HCT116 (cell line): ENCODE measurements at regions not wholly inside any gene's neighbourhood (a gene's known extent, or its start where the extent isn't known, plus 50 kb on each side); places are given as distances from the start of the nearest gene placed in this dataset.

Source experiments
- ATAC-seq: fragments of 200-7000 bp; cut with Tn5 transposase; 2 replicates; pipeline ENCODE4 v1.9.1; 2020; ENCODE audit warnings: mild to moderate bottlenecking, moderate library complexity
- BruUV-seq: library from RNA; stranded (reverse); fragments of 400-500 nt; replicated peaks from 2 replicates; lab custom pipeline; 2021; lab: Mats Ljungman, UMichigan
- CTCF ChIA-PET: fragments of 300-600 bp; sonication (Branson Sonifier 250); formaldehyde crosslinking; loops from one replicate; lab custom pipeline; 2021; ENCODE audit warnings: antibody characterized with exemption; lab: Charles Lee
- POLR2A ChIA-PET: fragments of 300-600, 350-600 bp; sonication (Branson Sonifier 250); formaldehyde crosslinking; loops from one replicate; lab custom pipeline; 2021; ENCODE audit warnings: antibody characterized with exemption; lab: Charles Lee
- RAD21 ChIA-PET, 2 experiments: fragments of 300-600 bp; sonication (Branson Sonifier 250); formaldehyde crosslinking; loops; one replicate each; lab custom pipeline; 2023; ENCODE audit warnings: low total read pairs in 2 of 2; ENCODE audit not compliant: uncharacterized antibody in 2 of 2, unreplicated experiment in 2 of 2, low non-redundant PET in 1 of 2; lab: Charles Lee
- DNase-seq: peaks from one replicate; pipeline ENCODE4 v3.0.0-alpha.2; 2010; ENCODE audit warnings: low read depth, low spot score
- H2AFZ ChIP-seq: fragments of 200-600 bp; shearing (Covaris generic), sonication (generic); 2 replicates; pipeline ENCODE4 v1.6.1; 2017; ENCODE audit warnings: low read depth, mixed run types, mixed read lengths, antibody characterized with exemption, low read length; ENCODE audit not compliant: poor library complexity, severe bottlenecking
- H3K27ac ChIP-seq: 2 replicates; pipeline ENCODE4 v1.5.1; 2012; ENCODE audit warnings: low read depth, low read length
- H3K27me3 ChIP-seq: fragments of 200-600 bp; sonication (generic); 2 replicates; pipeline ENCODE4 v1.6.1; 2016; ENCODE audit warnings: mixed run types, low read length, mixed read lengths; ENCODE audit not compliant: insufficient read depth
- H3K36me3 ChIP-seq, 2 experiments: fragments of 200-500 bp in 1 of 2; fragments of 200-600 bp in 1 of 2; sonication (Bioruptor generic) in 1 of 2; sonication (generic) in 1 of 2; 2 replicates each; pipeline versions ENCODE4 v1.5.1 to v1.6.1; 2014 to 2016; ENCODE audit warnings: low read length in 2 of 2, inconsistent platforms in 1 of 2, mixed read lengths in 1 of 2, mixed run types in 1 of 2; ENCODE audit not compliant: insufficient read depth in 2 of 2, control insufficient read depth in 1 of 2
- H3K4me1 ChIP-seq, 2 experiments: fragments of 200-600 bp in 1 of 2; sonication (generic) in 1 of 2; 2 replicates each; pipeline versions ENCODE4 v1.5.1 to v1.6.1; 2012 to 2017; ENCODE audit warnings: low read length in 2 of 2, inconsistent platforms in 1 of 2, mild to moderate bottlenecking in 1 of 2, mixed read lengths in 1 of 2, mixed run types in 1 of 2, moderate library complexity in 1 of 2; ENCODE audit not compliant: insufficient read depth in 2 of 2, control insufficient read depth in 1 of 2
- H3K4me2 ChIP-seq: fragments of 200-600 bp; sonication (generic); 2 replicates; pipeline ENCODE4 v1.6.1; 2017; ENCODE audit warnings: mixed run types, low read length, mixed read lengths
- H3K4me3 ChIP-seq, 2 experiments: fragments of 200-600 bp in 1 of 2; sonication (generic) in 1 of 2; replicated peaks in 1 of 2; 2 replicates each; pipeline ENCODE4 v1.5.1; 2011 to 2016; ENCODE audit warnings: low read length in 2 of 2, control low read depth in 1 of 2, low read depth in 1 of 2, mild to moderate bottlenecking in 1 of 2, mixed read lengths in 1 of 2, mixed run types in 1 of 2
- H3K79me2 ChIP-seq: fragments of 200-600 bp; sonication (generic); 2 replicates; pipeline ENCODE4 v1.6.1; 2017; ENCODE audit warnings: mild to moderate bottlenecking, mixed run types, low read length, moderate library complexity, mixed read lengths; ENCODE audit not compliant: insufficient read depth
- H3K9ac ChIP-seq: fragments of 200-600 bp; sonication (generic); 2 replicates; pipeline ENCODE4 v1.6.1; 2016; ENCODE audit warnings: low read length, mixed read lengths
- H3K9me2 ChIP-seq: fragments of 200-600 bp; sonication (generic), shearing (Covaris generic); 2 replicates; pipeline ENCODE4 v1.6.1; 2017; ENCODE audit warnings: mixed run types, mild to moderate bottlenecking, moderate library complexity; ENCODE audit not compliant: insufficient read depth
- H3K9me3 ChIP-seq, 2 experiments: fragments of 200-500 bp in 1 of 2; fragments of 200-600 bp in 1 of 2; sonication (Bioruptor generic) in 1 of 2; sonication (generic) in 1 of 2; 2 replicates each; pipeline ENCODE4 v1.6.1; 2014 to 2017; ENCODE audit warnings: low read length in 2 of 2, mixed read lengths in 2 of 2, inconsistent platforms in 1 of 2, low read depth in 1 of 2, mild to moderate bottlenecking in 1 of 2, mixed run types in 1 of 2, moderate library complexity in 1 of 2; ENCODE audit not compliant: control insufficient read depth in 1 of 2, insufficient read depth in 1 of 2
- H4K20me1 ChIP-seq: fragments of 200-600 bp; sonication (generic), shearing (Covaris generic); 2 replicates; pipeline ENCODE4 v1.6.1; 2017; ENCODE audit warnings: mixed run types, mild to moderate bottlenecking, moderate library complexity; ENCODE audit not compliant: insufficient read depth
- CEBPB ChIP-seq: IDR thresholded peaks from 2 replicates; pipeline ENCODE4 v1.6.1; 2012; ENCODE audit warnings: low read depth
- CTCF ChIP-seq, 3 experiments: fragments of 200-600 bp in 1 of 3; sonication (generic) in 1 of 3; IDR thresholded peaks in 2 of 3; conservative IDR thresholded peaks in 1 of 3; 2 replicates each; pipeline ENCODE4 v1.5.1; 2012 to 2017; ENCODE audit warnings: low read depth in 2 of 3, low read length in 2 of 3, antibody characterized with exemption in 1 of 3, borderline replicate concordance in 1 of 3, control low read depth in 1 of 3, mild to moderate bottlenecking in 1 of 3, mixed read lengths in 1 of 3, mixed run types in 1 of 3, moderate library complexity in 1 of 3; ENCODE audit not compliant: insufficient read depth in 1 of 3
- EZH2 ChIP-seq: fragments of 200-600 bp; sonication (generic); IDR thresholded peaks from 2 replicates; pipeline ENCODE4 v1.6.1; 2017; ENCODE audit warnings: antibody characterized with exemption, mixed run types
- EZH2phosphoT487 ChIP-seq: fragments of 200-600 bp; IDR thresholded peaks from 2 replicates; pipeline ENCODE4 v1.6.1; 2018; ENCODE audit warnings: antibody characterized with exemption, borderline replicate concordance
- MAX ChIP-seq: IDR thresholded peaks from 2 replicates; pipeline ENCODE4 v1.6.1; 2012
- REST ChIP-seq: IDR thresholded peaks from 2 replicates; pipeline ENCODE4 v1.6.1; 2012; ENCODE audit warnings: low read depth
- SP1 ChIP-seq: IDR thresholded peaks from 2 replicates; pipeline ENCODE4 v1.6.1; 2012; ENCODE audit warnings: low read depth
- intact Hi-C: fragments of 100-400 bp; cut with micrococcal nuclease; formaldehyde crosslinking; loops from 2 replicates; pipeline ENCODE4 v1.10.0; 2022

- Histone ChIP-seq H3K4me3 (no peak overlapping the region), H2AFZ (no peak overlapping the region), H3K27ac (no peak overlapping the region), H3K9ac (no peak overlapping the region), H3K9me3 (no peaks in the 10 kb centered on the region), H3K4me2 (no peak overlapping the region), H3K79me2 (no peaks in the 10 kb centered on the region), H3K36me3 (no peaks in the 10 kb centered on the region), H4K20me1 (no peaks in the 10 kb centered on the region), H3K9me2 (no peaks in the 10 kb centered on the region), H3K4me1 (no peaks in the 10 kb centered on the region)
- no peak for DNase-seq
- CTCF ChIA-PET: no interaction called here
- RAD21 ChIA-PET: no interaction called here
- TF ChIP-seq CTCF (IDR thresholded peaks at IDR 0.05 in 2 of 3, conservative IDR thresholded peaks at IDR 0.05 in 1 of 3; ENCODE audit: borderline replicate concordance in 1 of 3, insufficient read depth in 1 of 3, low read depth in 2 of 3, low read length in 2 of 3): no peak
- TF ChIP-seq REST: no peak
- no peak for TF ChIP-seq SP1
- no peak for TF ChIP-seq EZH2
- TF ChIP-seq EZH2phosphoT487: no peak
- TF ChIP-seq MAX: no peak
- no peak for TF ChIP-seq CEBPB
- TF ChIP-seq, all 23 proteins: peak for 0
- intact Hi-C loops: no loop called here
- no peak for ATAC-seq
- POLR2A ChIA-PET: no interaction called here
- H3K27me3 ChIP-seq: no peaks in the 10 kb centered on the region
- no TSS peak for BruUV-seq
Measured at GRCh38 chr1:118827636-118828035, 160.5 kb downstream of the TBX15 start.
